H1 (cell line): ENCODE measurements at regions not wholly inside any gene's neighbourhood (a gene's known extent, or its start where the extent isn't known, plus 50 kb on each side); places are given as distances from the start of the nearest gene placed in this dataset.

Experiments used
- CTCF ChIA-PET: fragments of 300-600 bp; sonication (Branson Sonifier 250); formaldehyde crosslinking; loops from one replicate; lab custom pipeline; 2021; ENCODE audit not compliant: partially characterized antibody; lab: Charles Lee
- POLR2A ChIA-PET: fragments of 300-600 bp; sonication (Branson Sonifier 250); formaldehyde crosslinking; loops from one replicate; lab custom pipeline; 2021; ENCODE audit warnings: inconsistent platforms; ENCODE audit not compliant: partially characterized antibody; lab: Charles Lee
- DNase-seq, 2 experiments: peaks; one replicate each; pipeline versions ENCODE4 v3.0.0 to v3.0.0-alpha.2; 2010 to 2022; ENCODE audit warnings: low spot score in 2 of 2, low read depth in 1 of 2, mixed read lengths in 1 of 2
- FAIRE-seq: peaks from 2 replicates; lab custom pipeline; 2011; peaks lifted over from hg19 to GRCh38; lab: Jason Lieb, UNC
- H2AFZ ChIP-seq: 2 replicates; pipeline ENCODE4 v1.8.1; 2012; ENCODE audit warnings: low read length, inconsistent platforms
- H2AK5ac ChIP-seq: 2 replicates; pipeline ENCODE4 v1.6.1; 2013; ENCODE audit warnings: low read depth, low read length
- H2BK120ac ChIP-seq: replicated peaks from 2 replicates; pipeline ENCODE3; 2013; ENCODE audit warnings: low read depth, low read length, inconsistent platforms
- H2BK12ac ChIP-seq: 2 replicates; pipeline ENCODE4 v1.6.1; 2013; ENCODE audit warnings: low read depth, low read length
- H2BK15ac ChIP-seq: 2 replicates; pipeline ENCODE4 v1.6.1; 2013; ENCODE audit warnings: low read length
- H2BK20ac ChIP-seq: 2 replicates; pipeline ENCODE4 v1.6.1; 2013; ENCODE audit warnings: low read length
- H2BK5ac ChIP-seq: 2 replicates; pipeline ENCODE4 v1.6.1; 2013; ENCODE audit warnings: low read depth, low read length
- H3K14ac ChIP-seq: 2 replicates; pipeline ENCODE4 v1.6.1; 2013; ENCODE audit warnings: inconsistent platforms; ENCODE audit not compliant: insufficient read length
- H3K18ac ChIP-seq: 2 replicates; pipeline ENCODE4 v1.6.1; 2013; ENCODE audit warnings: low read length; ENCODE audit errors: extremely low read depth
- H3K23ac ChIP-seq: 2 replicates; pipeline ENCODE4 v1.6.1; 2013; ENCODE audit warnings: inconsistent platforms; ENCODE audit not compliant: insufficient read length
- H3K23me2 ChIP-seq: 2 replicates; pipeline ENCODE4 v1.6.1; 2013; ENCODE audit warnings: low read depth, low read length
- H3K27ac ChIP-seq: 2 replicates; pipeline ENCODE4 v1.6.1; 2011; ENCODE audit warnings: low read depth, low read length, inconsistent platforms
- H3K27me3 ChIP-seq, 4 experiments: replicated peaks in 1 of 4; 1 replicate in 1 of 4; 2 replicates in 3 of 4; pipeline versions ENCODE4 v1.6.1 to v1.8.1; 2011 to 2013; ENCODE audit warnings: low read length in 3 of 4, mild to moderate bottlenecking in 3 of 4, inconsistent platforms in 2 of 4, mixed read lengths in 2 of 4, moderate library complexity in 1 of 4; ENCODE audit not compliant: control insufficient read depth in 3 of 4, insufficient read depth in 3 of 4; ENCODE audit errors: extremely low read depth in 1 of 4
- H3K36me3 ChIP-seq, 4 experiments: 2 replicates each; pipeline versions ENCODE4 v1.6.1 to v1.8.1; 2011 to 2013; ENCODE audit warnings: mild to moderate bottlenecking in 4 of 4, low read length in 3 of 4, moderate library complexity in 2 of 4, control low read depth in 1 of 4, inconsistent platforms in 1 of 4; ENCODE audit not compliant: insufficient read depth in 4 of 4, control insufficient read depth in 2 of 4
- H3K4ac ChIP-seq: replicated peaks from 2 replicates; pipeline ENCODE3; 2013; ENCODE audit warnings: low read length, low read depth, mixed read lengths, inconsistent platforms; ENCODE audit not compliant: insufficient read length
- H3K4me1 ChIP-seq, 4 experiments: replicated peaks in 1 of 4; 1 replicate in 1 of 4; 2 replicates in 3 of 4; pipeline versions ENCODE4 v1.6.1 to v1.8.1; 2011 to 2013; ENCODE audit warnings: low read length in 3 of 4, inconsistent platforms in 2 of 4, mixed read lengths in 1 of 4; ENCODE audit not compliant: insufficient read depth in 4 of 4, control insufficient read depth in 3 of 4
- H3K4me2 ChIP-seq, 2 experiments: 2 replicates each; pipeline versions ENCODE4 v1.6.1 to v1.8.1; 2011 to 2013; ENCODE audit warnings: low read depth in 2 of 2, low read length in 2 of 2, control low read depth in 1 of 2, inconsistent platforms in 1 of 2, mild to moderate bottlenecking in 1 of 2; ENCODE audit not compliant: insufficient read depth in 1 of 2
- H3K4me3 ChIP-seq, 4 experiments: fragments of 200-600, 300-600 bp in 1 of 4; sonication (generic), shearing (Covaris generic), sonication (Bioruptor Twin) in 1 of 4; 2 replicates each; pipeline versions ENCODE4 v1.5.1 to v1.8.1; 2011 to 2016; ENCODE audit warnings: low read length in 4 of 4, low read depth in 3 of 4, control low read depth in 2 of 4, inconsistent platforms in 2 of 4, mild to moderate bottlenecking in 2 of 4, mixed read lengths in 1 of 4, moderate library complexity in 1 of 4; ENCODE audit not compliant: insufficient read depth in 2 of 4; ENCODE audit errors: extremely low read depth in 1 of 4
- H3K56ac ChIP-seq: replicated peaks from 2 replicates; pipeline ENCODE3; 2013; ENCODE audit warnings: low read depth, mild to moderate bottlenecking, mixed read lengths, low read length, inconsistent platforms; ENCODE audit not compliant: insufficient read length
- H3K79me1 ChIP-seq: 2 replicates; pipeline ENCODE4 v1.6.1; 2013; ENCODE audit warnings: low read depth, low read length, control low read depth
- H3K79me2 ChIP-seq, 2 experiments: 2 replicates each; pipeline versions ENCODE4 v1.6.1 to v1.8.1; 2012 to 2013; ENCODE audit warnings: low read length in 2 of 2, mild to moderate bottlenecking in 2 of 2, inconsistent platforms in 1 of 2; ENCODE audit not compliant: insufficient read depth in 2 of 2, control insufficient read depth in 1 of 2
- H3K9ac ChIP-seq, 4 experiments: replicated peaks in 1 of 4; 1 replicate in 1 of 4; 2 replicates in 3 of 4; pipeline versions ENCODE4 v1.6.1 to v1.8.1; 2011 to 2013; ENCODE audit warnings: low read depth in 3 of 4, low read length in 3 of 4, control low read depth in 2 of 4, mild to moderate bottlenecking in 2 of 4, moderate library complexity in 2 of 4, inconsistent platforms in 1 of 4; ENCODE audit errors: extremely low read depth in 1 of 4
- H3K9me3 ChIP-seq, 2 experiments: 2 replicates each; pipeline versions ENCODE4 v1.6.1 to v1.8.1; 2012 to 2013; ENCODE audit warnings: mild to moderate bottlenecking in 2 of 2, moderate library complexity in 2 of 2, control low read depth in 1 of 2, inconsistent platforms in 1 of 2, low read depth in 1 of 2, low read length in 1 of 2, mixed read lengths in 1 of 2; ENCODE audit not compliant: insufficient read depth in 2 of 2
- H4K20me1 ChIP-seq, 2 experiments: replicated peaks in 1 of 2; 2 replicates each; pipeline versions ENCODE3 to v1.8.1; 2011 to 2013; ENCODE audit warnings: inconsistent platforms in 2 of 2, low read length in 2 of 2, mild to moderate bottlenecking in 1 of 2; ENCODE audit not compliant: insufficient read depth in 2 of 2, control insufficient read depth in 1 of 2
- H4K5ac ChIP-seq: 2 replicates; pipeline ENCODE4 v1.6.1; 2013; ENCODE audit warnings: low read length, low read depth, mixed read lengths, inconsistent platforms; ENCODE audit not compliant: insufficient read length
- H4K8ac ChIP-seq: 2 replicates; pipeline ENCODE4 v1.8.0; 2013; ENCODE audit warnings: mild to moderate bottlenecking, moderate library complexity, low read length, inconsistent platforms; ENCODE audit not compliant: insufficient read depth; ENCODE audit errors: extremely low read depth
- H4K91ac ChIP-seq: replicated peaks from 2 replicates; pipeline ENCODE3; 2013; ENCODE audit warnings: low read length, mixed read lengths, inconsistent platforms; ENCODE audit not compliant: insufficient read length
- EP300 ChIP-seq, 2 experiments: IDR thresholded peaks; 1 replicate in 1 of 2; 2 replicates in 1 of 2; pipeline ENCODE4 v1.6.1; 2011 to 2012; ENCODE audit warnings: low read depth in 2 of 2, low read length in 2 of 2, mild to moderate bottlenecking in 2 of 2, borderline replicate concordance in 1 of 2, inconsistent platforms in 1 of 2, moderate library complexity in 1 of 2
- FOSL1 ChIP-seq: IDR thresholded peaks from 2 replicates; pipeline ENCODE4 v1.6.1; 2011; ENCODE audit warnings: mild to moderate bottlenecking, low read depth, low read length, moderate library complexity; ENCODE audit not compliant: insufficient read depth
- GABPA ChIP-seq: IDR thresholded peaks from 2 replicates; pipeline ENCODE4 v1.6.1; 2011; ENCODE audit warnings: mild to moderate bottlenecking, low read length, moderate library complexity, borderline replicate concordance; ENCODE audit not compliant: insufficient read depth
- HDAC2 ChIP-seq, 2 experiments: fragments of 300-600 bp in 1 of 2; sonication (generic) in 1 of 2; IDR thresholded peaks; 2 replicates each; pipeline ENCODE4 v1.6.1; 2011 to 2012; ENCODE audit warnings: low read depth in 2 of 2, low read length in 2 of 2, mild to moderate bottlenecking in 2 of 2, moderate library complexity in 2 of 2, borderline replicate concordance in 1 of 2, inconsistent platforms in 1 of 2
- NANOG ChIP-seq: IDR thresholded peaks from 2 replicates; pipeline ENCODE4 v1.6.1; 2011; ENCODE audit warnings: low read length, low read depth, mild to moderate bottlenecking, inconsistent platforms; ENCODE audit not compliant: insufficient read depth, poor library complexity, severe bottlenecking
- RXRA ChIP-seq: IDR thresholded peaks from 2 replicates; pipeline ENCODE4 v1.6.1; 2011; ENCODE audit warnings: low read depth, mild to moderate bottlenecking, low read length, moderate library complexity; ENCODE audit not compliant: insufficient read depth
- SAP30 ChIP-seq: fragments of 300-600 bp; sonication (generic); IDR thresholded peaks from 2 replicates; pipeline ENCODE4 v1.7.1; 2012; ENCODE audit warnings: low read length, moderate library complexity, mild to moderate bottlenecking, inconsistent platforms; ENCODE audit not compliant: insufficient read depth, insufficient replicate concordance
- SIRT6 ChIP-seq: IDR thresholded peaks from one replicate; pipeline ENCODE4 v1.7.1; 2012; ENCODE audit warnings: low read length, inconsistent platforms
- SP1 ChIP-seq: IDR thresholded peaks from 2 replicates; pipeline ENCODE4 v1.6.1; 2011; ENCODE audit warnings: low read depth, low read length
- SUZ12 ChIP-seq: fragments of 200-600 bp; sonication (generic); IDR thresholded peaks from 2 replicates; pipeline ENCODE4 v1.6.1; 2012; ENCODE audit warnings: mild to moderate bottlenecking, inconsistent platforms, low read length, moderate library complexity, mixed read lengths
- TEAD4 ChIP-seq: IDR thresholded peaks from 2 replicates; pipeline ENCODE4 v1.6.1; 2012; ENCODE audit warnings: low read depth, low read length, inconsistent platforms, mixed read lengths
- YY1 ChIP-seq: IDR thresholded peaks from 2 replicates; pipeline ENCODE4 v1.6.1; 2011; ENCODE audit warnings: low read depth, mild to moderate bottlenecking, low read length
- WGBS, 2 experiments: shearing (Covaris generic) in 1 of 2; methylation state at CpG; one replicate each; pipeline versions ENCODE4 v1.1.6 to v1.1.7; 2013 to 2015; ENCODE audit warnings: low lambda C conversion rate in 2 of 2, mixed read lengths in 2 of 2, inconsistent platforms in 1 of 2, low coverage in 1 of 2, missing lambda C conversion rate in 1 of 2; ENCODE audit not compliant: insufficient replicate concordance in 2 of 2, insufficient coverage in 1 of 2, insufficient read length in 1 of 2; ENCODE audit errors: extremely low coverage in 1 of 2, missing lambda C conversion rate in 1 of 2; 5-methylcytosine and 5-hydroxymethylcytosine counted together

DNA sequence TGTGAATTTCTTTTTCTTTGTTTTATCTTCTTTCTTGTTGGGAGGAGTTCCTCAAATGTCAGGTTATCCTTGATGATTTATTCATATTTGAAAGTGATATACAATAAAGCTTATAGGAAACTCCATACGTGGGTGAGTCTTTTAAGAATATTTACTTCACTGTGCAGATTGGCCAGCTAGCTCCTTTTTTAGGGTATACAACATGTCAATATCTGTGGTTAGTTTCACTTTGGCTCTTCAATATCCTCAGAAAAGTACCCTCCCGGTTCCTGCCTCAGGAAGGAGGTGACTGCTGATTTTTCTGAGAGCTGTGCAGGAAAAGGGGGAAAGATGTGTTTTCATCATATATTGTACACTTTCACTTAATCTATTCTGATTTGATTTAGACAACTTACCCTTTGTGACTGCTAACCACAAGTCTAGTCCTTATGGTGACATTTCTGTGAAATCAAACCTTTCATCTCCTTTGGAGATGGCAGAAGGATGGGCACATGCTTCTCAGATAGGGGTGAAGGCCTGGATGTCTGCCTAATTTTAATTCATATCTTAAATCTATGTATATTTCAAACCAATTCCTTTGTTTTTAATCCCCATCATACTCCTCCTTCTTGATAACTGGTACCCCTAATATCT is 98.2 kb upstream of the NECTIN3 start:
- TF ChIP-seq SP1 (no peak), FOSL1 (no peak), GABPA (no peak), YY1 (no peak), TEAD4 (no peak), RXRA (no peak), SIRT6 (no peak), SAP30 (no peak), SUZ12 (no peak), EP300 (IDR thresholded peaks at IDR 0.05; ENCODE audit: borderline replicate concordance in 1 of 2, low read depth in 2 of 2, low read length in 2 of 2) (no peak), NANOG (no peak), HDAC2 (IDR thresholded peaks at IDR 0.05; ENCODE audit: borderline replicate concordance in 1 of 2, low read depth in 2 of 2, low read length in 2 of 2) (no peak)
- no peaks in the 10 kb centered on the region for H3K36me3 ChIP-seq
- H2BK12ac ChIP-seq, result no peak overlapping the region
- H3K27ac ChIP-seq, result no peak overlapping the region
- H2AK5ac ChIP-seq, result no peak overlapping the region
- no peak overlapping the region for H3K18ac ChIP-seq
- no peak overlapping the region for H3K56ac ChIP-seq
- DNase-seq (no peak), FAIRE-seq (no peak)
- peaks cover 0 to 3% of the 10 kb centered on the region in 2 experiments; a peak in 1 of 4 replicates for H3K9me3 ChIP-seq
- no peaks in the 10 kb centered on the region for H3K27me3 ChIP-seq
- WGBS, 2 experiments, result 88% methylated on average over 2 of the region's 2 CpGs; no CpG with 5 or more reads in 1 of the 2 experiments
- no peaks in the 10 kb centered on the region for H3K79me1 ChIP-seq
- H3K4ac ChIP-seq, result no peak overlapping the region
- H2BK20ac ChIP-seq, result no peak overlapping the region
- H4K8ac ChIP-seq, result no peak overlapping the region
- POLR2A ChIA-PET, result no interaction called here
- no peak overlapping the region for H3K4me3 ChIP-seq
- H3K23me2 ChIP-seq, result no peaks in the 10 kb centered on the region
- no peak overlapping the region for H2BK15ac ChIP-seq
- no peak overlapping the region for H2BK5ac ChIP-seq
- CTCF ChIA-PET, result interaction anchor here (0.8 kb wide), 1 partner anchor 33 kb away, joined by 3 read pairs; no protein-coding TSS in a partner anchor
- no peak overlapping the region for H4K91ac ChIP-seq
- no peak overlapping the region for H3K9ac ChIP-seq
- peaks cover 0 to 28% of the 10 kb centered on the region in 2 experiments; a peak in 3 of 4 replicates for H3K79me2 ChIP-seq
- H3K4me2 ChIP-seq, result no peak overlapping the region
- no peaks in the 10 kb centered on the region for H3K4me1 ChIP-seq
- H3K14ac ChIP-seq, result no peak overlapping the region
- H4K20me1 ChIP-seq, result no peaks in the 10 kb centered on the region
- H2AFZ ChIP-seq, result no peak overlapping the region
- no peak overlapping the region for H4K5ac ChIP-seq
- no peak overlapping the region for H2BK120ac ChIP-seq
- H3K23ac ChIP-seq, result no peak overlapping the region
